ENCODE measurements at regions not wholly inside any gene's neighbourhood (a gene's known extent, or its start where the extent isn't known, plus 50 kb on each side); places are given as distances from the start of the nearest gene placed in this dataset.

GRCh38 chr3:102661707-102662497, 227.1 kb downstream of the ZPLD1 start:
- Histone ChIP-seq H3K27ac (replicated peaks in 1 of 4) (no peak overlapping the region), H3K27me3 (no peaks in the 10 kb centered on the region), H3K4me1 (no peaks in the 10 kb centered on the region), H3K4me3 (no peak overlapping the region), H3K36me3 (no peaks in the 10 kb centered on the region), H3K9me3 (no peaks in the 10 kb centered on the region)
- WGBS = 80% methylated on average over 5 of the region's 5 CpGs
- intact Hi-C loops (cut with DNase I) = no loop called here
- TF ChIP-seq CTCF (IDR thresholded peaks at IDR 0.05) (no peak), POLR2AphosphoS5 (IDR thresholded peaks at IDR 0.05) (no peak), EP300 (IDR thresholded peaks at IDR 0.05) (no peak), POLR2A (IDR thresholded peaks at IDR 0.05; ENCODE audit: low read depth) (no peak)
- no peak for DNase-seq (ENCODE audit: extremely low spot score)

GRCh38 chr3:102662498-102662772, 227.6 kb downstream of the ZPLD1 start:
- Histone ChIP-seq H3K4me1 (no peaks in the 10 kb centered on the region), H3K27ac (replicated peaks in 1 of 4) (no peak overlapping the region), H3K27me3 (no peaks in the 10 kb centered on the region), H3K36me3 (no peaks in the 10 kb centered on the region), H3K4me3 (no peak overlapping the region), H3K9me3 (no peaks in the 10 kb centered on the region)
- TF ChIP-seq POLR2AphosphoS5 (IDR thresholded peaks at IDR 0.05) = no peak
- no peak for TF ChIP-seq EP300 (IDR thresholded peaks at IDR 0.05)
- TF ChIP-seq CTCF (IDR thresholded peaks at IDR 0.05) = no peak
- TF ChIP-seq POLR2A (IDR thresholded peaks at IDR 0.05; ENCODE audit: low read depth) = no peak
- intact Hi-C loops (cut with DNase I) = no loop called here
- no peak for DNase-seq (ENCODE audit: extremely low spot score)

GRCh38 chr3:102664126-102664525, 229.3 kb downstream of the ZPLD1 start:
- Histone ChIP-seq H3K4me3 (no peak overlapping the region), H3K27ac (replicated peaks in 1 of 4) (no peak overlapping the region), H3K27me3 (peaks cover 0 to 7% (median 0%) of the 10 kb centered on the region in 4 donors), H3K9me3 (no peaks in the 10 kb centered on the region), H3K4me1 (no peaks in the 10 kb centered on the region), H3K36me3 (no peaks in the 10 kb centered on the region)
- DNase-seq (ENCODE audit: extremely low spot score) = no peak
- TF ChIP-seq CTCF (IDR thresholded peaks at IDR 0.05) (no peak), EP300 (IDR thresholded peaks at IDR 0.05) (no peak), POLR2A (IDR thresholded peaks at IDR 0.05; ENCODE audit: low read depth) (no peak), POLR2AphosphoS5 (IDR thresholded peaks at IDR 0.05) (no peak)
- intact Hi-C loops (cut with DNase I) = no loop called here
- WGBS = 93% methylated on average over 6 of the region's 6 CpGs

GRCh38 chr3:102665183-102665582, 230.4 kb downstream of the ZPLD1 start:
- Histone ChIP-seq H3K4me1 (no peaks in the 10 kb centered on the region), H3K27me3 (peaks cover 0 to 7% (median 0%) of the 10 kb centered on the region in 4 donors), H3K36me3 (no peaks in the 10 kb centered on the region), H3K9me3 (no peaks in the 10 kb centered on the region), H3K27ac (replicated peaks in 1 of 4) (no peak overlapping the region), H3K4me3 (no peak overlapping the region)
- TF ChIP-seq CTCF (IDR thresholded peaks at IDR 0.05) (no peak), POLR2AphosphoS5 (IDR thresholded peaks at IDR 0.05) (no peak), EP300 (IDR thresholded peaks at IDR 0.05) (no peak), POLR2A (IDR thresholded peaks at IDR 0.05; ENCODE audit: low read depth) (no peak)
- WGBS = 79% methylated on average over 4 of the region's 4 CpGs
- intact Hi-C loops (cut with DNase I) = no loop called here
- DNase-seq (ENCODE audit: extremely low spot score) = no peak

- 86% methylated on average over 4 of the region's 4 CpGs for WGBS
- TF ChIP-seq EP300 (IDR thresholded peaks at IDR 0.05) (no peak), POLR2A (IDR thresholded peaks at IDR 0.05; ENCODE audit: low read depth) (no peak), POLR2AphosphoS5 (IDR thresholded peaks at IDR 0.05) (no peak), CTCF (IDR thresholded peaks at IDR 0.05) (no peak)
- Histone ChIP-seq H3K27me3 (peaks cover 0 to 7% (median 0%) of the 10 kb centered on the region in 4 donors), H3K27ac (replicated peaks in 1 of 4) (no peak overlapping the region), H3K36me3 (no peaks in the 10 kb centered on the region), H3K9me3 (no peaks in the 10 kb centered on the region), H3K4me3 (no peak overlapping the region), H3K4me1 (peaks cover 0 to 1% (median under 1%) of the 10 kb centered on the region in 4 donors)
- DNase-seq (ENCODE audit: extremely low spot score) = no peak
- intact Hi-C loops (cut with DNase I) = no loop called here
Measured at GRCh38 chr3:102668247-102668646, 233.4 kb downstream of the ZPLD1 start.
